ENCODE measurements at regions not wholly inside any gene's neighbourhood (a gene's known extent, or its start where the extent isn't known, plus 50 kb on each side); places are given as distances from the start of the nearest gene placed in this dataset.

- no peak overlapping the region for H3K27ac ChIP-seq
- TF ChIP-seq ZFX (IDR thresholded peaks at IDR 0.05) (no peak), CTCF (conservative IDR thresholded peaks at IDR 0.05) (no peak)
Observed at GRCh38 chr12:92476844-92477243, 225.9 kb upstream of the PLEKHG7 start.

GRCh38 chr12:92473564-92473963, 229.2 kb upstream of the PLEKHG7 start:
- H3K27ac ChIP-seq = no peak overlapping the region
- TF ChIP-seq CTCF (conservative IDR thresholded peaks at IDR 0.05) (no peak), ZFX (IDR thresholded peaks at IDR 0.05) (no peak)

- H3K27ac ChIP-seq = no peak overlapping the region
- TF ChIP-seq ZFX (IDR thresholded peaks at IDR 0.05) = no peak
- TF ChIP-seq CTCF (conservative IDR thresholded peaks at IDR 0.05) = no peak
Observed at GRCh38 chr12:92472201-92472600, 230.6 kb upstream of the PLEKHG7 start.

GRCh38 chr12:92471551-92471950, 231.2 kb upstream of the PLEKHG7 start:
- no peak for TF ChIP-seq CTCF (conservative IDR thresholded peaks at IDR 0.05)
- H3K27ac ChIP-seq = no peak overlapping the region

- TF ChIP-seq ZFX (IDR thresholded peaks at IDR 0.05) (no peak), CTCF (conservative IDR thresholded peaks at IDR 0.05) (no peak)
- H3K27ac ChIP-seq = no peak overlapping the region
Observed at GRCh38 chr12:92470608-92471021, 232.2 kb upstream of the PLEKHG7 start.

- no peak overlapping the region for H3K27ac ChIP-seq
- TF ChIP-seq CTCF (conservative IDR thresholded peaks at IDR 0.05) (no peak), ZFX (IDR thresholded peaks at IDR 0.05) (no peak)
Observed at GRCh38 chr12:92469837-92470236, 233.0 kb upstream of the PLEKHG7 start.

- no peak overlapping the region for H3K27ac ChIP-seq
- no peak for TF ChIP-seq ZFX (IDR thresholded peaks at IDR 0.05)
- TF ChIP-seq CTCF (conservative IDR thresholded peaks at IDR 0.05) = no peak
Observed at GRCh38 chr12:92468358-92469020, 234.3 kb upstream of the PLEKHG7 start.
